Skeletal muscle cell (primary cell): ENCODE measurements at regions not wholly inside any gene's neighbourhood (a gene's known extent, or its start where the extent isn't known, plus 50 kb on each side); places are given as distances from the start of the nearest gene placed in this dataset.

Experiments used
- DNase-seq: peaks from one replicate; pipeline ENCODE4 v3.0.0-alpha.2; 2010; ENCODE audit warnings: low read depth
- H3K4me3 ChIP-seq: 2 replicates; pipeline ENCODE4 v1.5.1; 2011; ENCODE audit warnings: low read depth, mild to moderate bottlenecking, control low read depth, low read length, moderate library complexity

- no peak overlapping the region for H3K4me3 ChIP-seq
- peak; percentile 78 for DNase-seq
Measured at GRCh38 chr5:120405923-120406322, 58.2 kb upstream of the PRR16 start.

DNA sequence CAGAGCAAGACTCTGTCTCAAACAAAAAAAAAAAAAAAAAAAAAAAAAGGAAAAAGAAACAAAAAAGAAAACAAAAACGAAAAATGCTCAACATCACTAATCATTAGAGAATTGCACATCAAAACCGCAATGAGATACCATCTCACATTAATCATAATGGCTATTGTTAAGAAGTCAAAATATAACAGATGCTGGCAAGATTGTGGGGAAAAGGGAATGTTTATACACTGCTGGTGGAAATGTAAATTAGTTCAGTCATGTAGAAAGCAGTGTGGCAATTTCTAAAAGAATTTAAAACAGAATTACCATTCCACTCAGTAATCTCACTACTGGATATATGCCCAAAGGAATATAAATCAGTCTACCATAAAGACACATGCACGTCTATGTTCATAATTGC lies 50.4 kb upstream of the PRR16 start:
- no peak overlapping the region for H3K4me3 ChIP-seq
- DNase-seq = no peak
